ENCODE measurements at regions not wholly inside any gene's neighbourhood (a gene's known extent, or its start where the extent isn't known, plus 50 kb on each side); places are given as distances from the start of the nearest gene placed in this dataset.

- TF ChIP-seq CTCF (IDR thresholded peaks at IDR 0.05; ENCODE audit: low read depth, low read length), result no peak
- no peak for TF ChIP-seq MAX (IDR thresholded peaks at IDR 0.05; ENCODE audit: low read depth, low read length)
- no peak for TF ChIP-seq POLR2A (IDR thresholded peaks at IDR 0.05; ENCODE audit: extremely low read depth, insufficient read length)
- TF ChIP-seq MYC (IDR thresholded peaks at IDR 0.05; ENCODE audit: low read depth, low read length), result no peak
These were observed 185.6 kb downstream of the TMEM121 start for GRCh38 chr14:105711841-105712460.

Data from NB4 (cell line).